MM.1S (cell line): ENCODE measurements at regions not wholly inside any gene's neighbourhood (a gene's known extent, or its start where the extent isn't known, plus 50 kb on each side); places are given as distances from the start of the nearest gene placed in this dataset.

Source experiments
- DNase-seq: peaks from one replicate; pipeline ENCODE4 v3.0.0-alpha.2; 2015
- H2AFZ ChIP-seq: fragments of 300-600 bp; sonication (generic); 2 replicates; pipeline ENCODE4 v1.6.0; 2016; ENCODE audit warnings: antibody characterized with exemption, low read length
- H3F3A ChIP-seq: fragments of 300-600 bp; sonication (generic); 2 replicates; pipeline ENCODE4 v1.6.1; 2016; ENCODE audit warnings: mild to moderate bottlenecking, antibody characterized with exemption, low read length, moderate library complexity, mixed read lengths; ENCODE audit not compliant: insufficient read depth
- H3K27ac ChIP-seq: fragments of 300-600 bp; sonication (generic); 2 replicates; pipeline ENCODE4 v1.5.1; 2016; ENCODE audit warnings: mild to moderate bottlenecking, low read length
- H3K27me3 ChIP-seq: fragments of 300-600 bp; sonication (generic); replicated peaks from 2 replicates; pipeline ENCODE4 v1.6.0; 2016; ENCODE audit warnings: low read length; ENCODE audit not compliant: insufficient read depth
- H3K36me3 ChIP-seq: fragments of 300-600 bp; sonication (generic); replicated peaks from 2 replicates; pipeline ENCODE4 v1.6.1; 2016; ENCODE audit warnings: mild to moderate bottlenecking, low read length, mixed read lengths; ENCODE audit not compliant: insufficient read depth
- H3K4me1 ChIP-seq: fragments of 300-600 bp; sonication (generic); 2 replicates; pipeline ENCODE4 v1.6.1; 2016; ENCODE audit warnings: low read length, mixed read lengths
- H3K4me2 ChIP-seq: fragments of 300-600 bp; sonication (generic); 2 replicates; pipeline ENCODE4 v1.6.0; 2016; ENCODE audit warnings: low read depth, low read length
- H3K4me3 ChIP-seq: fragments of 300-600 bp; sonication (generic); 2 replicates; pipeline ENCODE4 v1.5.1; 2016; ENCODE audit warnings: low read length, mixed read lengths
- H3K79me2 ChIP-seq: fragments of 300-600 bp; sonication (generic); 2 replicates; pipeline ENCODE4 v1.6.1; 2016; ENCODE audit warnings: mixed run types, low read length, mixed read lengths
- H3K9ac ChIP-seq: fragments of 300-600 bp; sonication (generic); 2 replicates; pipeline ENCODE4 v1.6.1; 2016; ENCODE audit warnings: low read length, mixed read lengths
- H3K9me2 ChIP-seq: fragments of 300-600 bp; sonication (generic); replicated peaks from 2 replicates; pipeline ENCODE4 v1.6.1; 2016; ENCODE audit warnings: mild to moderate bottlenecking, low read length, mixed read lengths; ENCODE audit not compliant: insufficient read depth
- H3K9me3 ChIP-seq: fragments of 300-600 bp; sonication (generic); replicated peaks from 2 replicates; pipeline ENCODE4 v1.6.1; 2016; ENCODE audit warnings: mild to moderate bottlenecking, low read length, mixed read lengths; ENCODE audit not compliant: insufficient read depth
- H4K20me1 ChIP-seq: fragments of 300-600 bp; sonication (generic); 2 replicates; pipeline ENCODE4 v1.6.1; 2016; ENCODE audit warnings: mild to moderate bottlenecking, low read length, moderate library complexity, mixed read lengths; ENCODE audit not compliant: insufficient read depth
- CTCF ChIP-seq: fragments of 300-600 bp; sonication (generic); IDR thresholded peaks from 2 replicates; pipeline ENCODE4 v1.5.1; 2016; ENCODE audit warnings: antibody characterized with exemption, low read length, mixed read lengths
- EZH2 ChIP-seq: fragments of 300-600 bp; sonication (generic); optimal IDR thresholded peaks from 2 replicates; pipeline ENCODE3; 2017; ENCODE audit warnings: low read depth, mild to moderate bottlenecking, antibody characterized with exemption, low read length, mixed read lengths
- EZH2phosphoT487 ChIP-seq: fragments of 300-600 bp; sonication (generic); IDR thresholded peaks from 2 replicates; pipeline ENCODE4 v1.6.1; 2018; ENCODE audit warnings: antibody characterized with exemption, low read length

GRCh38 chr13:90958866-90959265, 388.6 kb upstream of the MIR17HG start:
- Histone ChIP-seq H3K36me3 (no peaks in the 10 kb centered on the region), H3K79me2 (no peaks in the 10 kb centered on the region), H3K27me3 (no peaks in the 10 kb centered on the region), H3K27ac (no peak overlapping the region), H3K4me3 (no peak overlapping the region), H3K9me2 (no peaks in the 10 kb centered on the region), H3K9ac (no peak overlapping the region), H4K20me1 (no peaks in the 10 kb centered on the region), H3F3A (no peaks in the 10 kb centered on the region), H3K4me2 (no peak overlapping the region), H3K4me1 (no peaks in the 10 kb centered on the region), H3K9me3 (no peaks in the 10 kb centered on the region), H2AFZ (no peak overlapping the region)
- TF ChIP-seq EZH2 (no peak), EZH2phosphoT487 (no peak), CTCF (no peak)
- DNase-seq = no peak

- H3K4me3 ChIP-seq = no peak overlapping the region
- H3K4me2 ChIP-seq = no peak overlapping the region
- H3K4me1 ChIP-seq = no peaks in the 10 kb centered on the region
- H2AFZ ChIP-seq = no peak overlapping the region
- TF ChIP-seq CTCF (peak; percentile 27), EZH2phosphoT487 (no peak)
- no peak for DNase-seq
- no peak overlapping the region for H3K9ac ChIP-seq
- H3K79me2 ChIP-seq = no peaks in the 10 kb centered on the region
- H3F3A ChIP-seq = no peaks in the 10 kb centered on the region
- no peaks in the 10 kb centered on the region for H3K9me3 ChIP-seq
- no peaks in the 10 kb centered on the region for H4K20me1 ChIP-seq
- H3K27ac ChIP-seq = no peak overlapping the region
- no peaks in the 10 kb centered on the region for H3K36me3 ChIP-seq
- H3K27me3 ChIP-seq = no peaks in the 10 kb centered on the region
- H3K9me2 ChIP-seq = no peaks in the 10 kb centered on the region
These were observed 379.2 kb upstream of the MIR17HG start for GRCh38 chr13:90968166-90968904.

GRCh38 chr13:90974249-90974975, 373.1 kb upstream of the MIR17HG start:
- Histone ChIP-seq H3K4me3 (no peak overlapping the region), H3K79me2 (no peaks in the 10 kb centered on the region), H3F3A (no peaks in the 10 kb centered on the region), H3K36me3 (no peaks in the 10 kb centered on the region), H3K9me2 (no peaks in the 10 kb centered on the region), H3K27ac (no peak overlapping the region), H2AFZ (no peak overlapping the region), H3K27me3 (no peaks in the 10 kb centered on the region), H3K9me3 (no peaks in the 10 kb centered on the region), H4K20me1 (no peaks in the 10 kb centered on the region), H3K4me1 (no peaks in the 10 kb centered on the region), H3K9ac (no peak overlapping the region), H3K4me2 (no peak overlapping the region)
- DNase-seq = no peak
- TF ChIP-seq CTCF (no peak), EZH2phosphoT487 (no peak), EZH2 (no peak)
